Smooth muscle cell (in vitro differentiated cells): ENCODE measurements at regions not wholly inside any gene's neighbourhood (a gene's known extent, or its start where the extent isn't known, plus 50 kb on each side); places are given as distances from the start of the nearest gene placed in this dataset.

Experiments used
- DNase-seq: peaks from one replicate; lab custom pipeline; 2025; ENCODE audit not compliant: unreplicated experiment; lab: John Stamatoyannopoulos, UW
- H2AFZ ChIP-seq: fragments of 200-600 bp; sonication (generic); 2 replicates; pipeline ENCODE4 v1.6.0; 2016; ENCODE audit warnings: antibody characterized with exemption, low read depth, mild to moderate bottlenecking
- H3F3A ChIP-seq: fragments of 200-600 bp; sonication (generic); 2 replicates; pipeline ENCODE4 v1.6.0; 2017; ENCODE audit warnings: antibody characterized with exemption, low read depth
- H3K27ac ChIP-seq: fragments of 200-600 bp; sonication (generic); 2 replicates; pipeline ENCODE4 v1.5.1; 2016; ENCODE audit warnings: low read depth, mild to moderate bottlenecking
- H3K27me3 ChIP-seq: fragments of 200-600 bp; sonication (generic); 2 replicates; pipeline ENCODE4 v1.6.1; 2016; ENCODE audit warnings: low read depth, mild to moderate bottlenecking
- H3K36me3 ChIP-seq: fragments of 200-600 bp; sonication (generic); 2 replicates; pipeline ENCODE4 v1.5.1; 2016; ENCODE audit warnings: low read depth
- H3K4me1 ChIP-seq: fragments of 200-600 bp; sonication (generic); 2 replicates; pipeline ENCODE4 v1.5.1; 2016; ENCODE audit warnings: low read depth
- H3K4me2 ChIP-seq: fragments of 200-600 bp; sonication (generic); 2 replicates; pipeline ENCODE4 v1.6.0; 2016; ENCODE audit warnings: mild to moderate bottlenecking
- H3K4me3 ChIP-seq: fragments of 200-600 bp; sonication (generic); 2 replicates; pipeline ENCODE4 v1.5.1; 2016; ENCODE audit warnings: mild to moderate bottlenecking
- H3K79me2 ChIP-seq: fragments of 200-600 bp; sonication (generic); 2 replicates; pipeline ENCODE4 v1.6.0; 2016; ENCODE audit warnings: low read depth, mild to moderate bottlenecking
- H3K9ac ChIP-seq: fragments of 200-600 bp; sonication (generic); 2 replicates; pipeline ENCODE4 v1.6.0; 2016; ENCODE audit warnings: low read depth
- H3K9me3 ChIP-seq: fragments of 200-600 bp; sonication (generic); replicated peaks from 2 replicates; pipeline ENCODE4 v1.5.1; 2016; ENCODE audit warnings: low read depth
- H4K20me1 ChIP-seq: fragments of 200-600 bp; sonication (generic); 2 replicates; pipeline ENCODE4 v1.6.0; 2016; ENCODE audit warnings: low read depth
- WGBS: methylation state at CpG from one replicate; pipeline ENCODE4 v1.1.7; 2016; ENCODE audit warnings: low lambda C conversion rate; 5-methylcytosine and 5-hydroxymethylcytosine counted together
- TF ChIP-seq, protein P1 (sequence below): fragments of 200-600 bp; sonication (generic); IDR thresholded peaks from 2 replicates; pipeline ENCODE4 v1.5.1; 2017; ENCODE audit warnings: borderline replicate concordance, mild to moderate bottlenecking, antibody characterized with exemption; ENCODE audit not compliant: insufficient read depth, poor library complexity, severe bottlenecking

DNA sequence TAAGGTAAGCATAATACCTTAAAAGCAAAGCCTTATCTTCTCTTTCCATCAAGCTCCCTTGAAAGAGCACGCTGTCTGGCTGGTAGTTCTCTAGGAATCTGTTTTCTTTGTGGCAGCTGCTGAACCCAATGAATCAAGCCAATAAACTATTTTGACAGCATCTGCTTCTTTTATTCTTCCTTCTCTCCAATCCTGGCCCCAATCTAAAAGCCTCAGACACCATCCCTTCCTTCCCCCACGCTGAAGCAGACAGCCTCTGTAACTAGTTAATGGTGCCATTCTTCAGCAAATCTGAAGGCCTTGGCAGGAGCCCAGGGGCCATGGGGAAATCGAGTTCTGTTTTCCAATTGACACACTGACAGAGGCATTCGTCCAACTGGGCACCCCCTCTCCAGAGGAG is 186.6 kb upstream of the LYZL1 start:
- peak overlapping the region; percentile 6 for H2AFZ ChIP-seq
- peak overlapping the region; percentile 68 for H3K4me2 ChIP-seq
- no peak overlapping the region for H3K4me3 ChIP-seq
- H3K36me3 ChIP-seq = no peaks in the 10 kb centered on the region
- TF ChIP-seq, protein P1, sequence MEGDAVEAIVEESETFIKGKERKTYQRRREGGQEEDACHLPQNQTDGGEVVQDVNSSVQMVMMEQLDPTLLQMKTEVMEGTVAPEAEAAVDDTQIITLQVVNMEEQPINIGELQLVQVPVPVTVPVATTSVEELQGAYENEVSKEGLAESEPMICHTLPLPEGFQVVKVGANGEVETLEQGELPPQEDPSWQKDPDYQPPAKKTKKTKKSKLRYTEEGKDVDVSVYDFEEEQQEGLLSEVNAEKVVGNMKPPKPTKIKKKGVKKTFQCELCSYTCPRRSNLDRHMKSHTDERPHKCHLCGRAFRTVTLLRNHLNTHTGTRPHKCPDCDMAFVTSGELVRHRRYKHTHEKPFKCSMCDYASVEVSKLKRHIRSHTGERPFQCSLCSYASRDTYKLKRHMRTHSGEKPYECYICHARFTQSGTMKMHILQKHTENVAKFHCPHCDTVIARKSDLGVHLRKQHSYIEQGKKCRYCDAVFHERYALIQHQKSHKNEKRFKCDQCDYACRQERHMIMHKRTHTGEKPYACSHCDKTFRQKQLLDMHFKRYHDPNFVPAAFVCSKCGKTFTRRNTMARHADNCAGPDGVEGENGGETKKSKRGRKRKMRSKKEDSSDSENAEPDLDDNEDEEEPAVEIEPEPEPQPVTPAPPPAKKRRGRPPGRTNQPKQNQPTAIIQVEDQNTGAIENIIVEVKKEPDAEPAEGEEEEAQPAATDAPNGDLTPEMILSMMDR = no peak
- H3K4me1 ChIP-seq = peaks cover 19% of the 10 kb centered on the region
- H3K9ac ChIP-seq = no peak overlapping the region
- H3K79me2 ChIP-seq = peaks cover 2% of the 10 kb centered on the region
- 1% methylated on average over 4 of the region's 4 CpGs for WGBS
- H3K9me3 ChIP-seq = no peaks in the 10 kb centered on the region
- H4K20me1 ChIP-seq = no peaks in the 10 kb centered on the region
- H3F3A ChIP-seq = peaks cover 42% of the 10 kb centered on the region
- no peak for DNase-seq
- peak overlapping the region; percentile 80 for H3K27ac ChIP-seq
- no peaks in the 10 kb centered on the region for H3K27me3 ChIP-seq

DNA sequence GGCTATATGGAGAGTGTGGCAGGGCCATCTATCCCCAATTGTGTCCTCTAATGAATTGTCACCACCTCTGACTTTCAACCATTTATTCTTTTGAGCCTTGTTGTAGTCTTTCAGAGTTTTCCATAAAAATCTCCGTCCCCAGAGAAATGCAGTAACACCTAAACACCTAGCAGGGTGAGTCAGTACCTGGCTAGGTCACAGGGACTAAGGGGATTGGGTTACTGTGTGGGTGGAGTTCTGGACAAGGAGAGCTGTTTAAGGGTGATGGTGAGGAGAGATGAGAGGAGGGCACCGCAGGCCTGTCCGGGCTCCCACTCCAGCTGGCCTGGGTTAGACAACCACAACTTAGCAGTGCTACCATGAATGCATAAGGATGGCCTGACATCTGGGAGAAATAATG is 186.2 kb upstream of the LYZL1 start:
- 39% methylated on average over 3 of the region's 3 CpGs for WGBS
- TF ChIP-seq, protein P1 = no peak
- Histone ChIP-seq H3K27ac (peak overlapping the region; percentile 80), H3K4me2 (peak overlapping the region; percentile 68), H3K9me3 (no peaks in the 10 kb centered on the region), H4K20me1 (no peaks in the 10 kb centered on the region), H3K27me3 (no peaks in the 10 kb centered on the region), H3K36me3 (no peaks in the 10 kb centered on the region), H2AFZ (peak overlapping the region; percentile 6), H3F3A (peaks cover 46% of the 10 kb centered on the region), H3K9ac (no peak overlapping the region), H3K79me2 (peaks cover 3% of the 10 kb centered on the region), H3K4me3 (no peak overlapping the region), H3K4me1 (peaks cover 19% of the 10 kb centered on the region)
- no peak for DNase-seq

- Histone ChIP-seq H3K27me3 (no peaks in the 10 kb centered on the region), H3F3A (peaks cover 60% of the 10 kb centered on the region), H3K9me3 (no peaks in the 10 kb centered on the region), H3K4me1 (peaks cover 27% of the 10 kb centered on the region), H3K27ac (peak overlapping the region; percentile 65), H3K4me3 (no peak overlapping the region), H2AFZ (no peak overlapping the region), H3K36me3 (no peaks in the 10 kb centered on the region), H3K79me2 (peaks cover 8% of the 10 kb centered on the region), H3K9ac (no peak overlapping the region), H4K20me1 (no peaks in the 10 kb centered on the region), H3K4me2 (peak overlapping the region; percentile 52)
- 78% methylated on average over 7 of the region's 7 CpGs for WGBS
- no peak for DNase-seq
- TF ChIP-seq, protein P1 = no peak
Measured at GRCh38 chr10:29104661-29105399, 184.0 kb upstream of the LYZL1 start.
